ENCODE measurements at regions not wholly inside any gene's neighbourhood (a gene's known extent, or its start where the extent isn't known, plus 50 kb on each side); places are given as distances from the start of the nearest gene placed in this dataset.

GRCh38 chr12:24696800-24697199, 252.1 kb downstream of the BCAT1 start:
- TF ChIP-seq CTCF (IDR thresholded peaks at IDR 0.05; ENCODE audit: extremely low read depth, insufficient read depth, missing control alignments), result no peak
- in situ Hi-C loops (cut with MboI; ENCODE audit: low pct_unique_long_range_greater_than_20kb, low sequenced_read_pairs, unreplicated experiment), result no loop called here
- no peak for DNase-seq (ENCODE audit: low spot score)

- in situ Hi-C loops (cut with MboI; ENCODE audit: low pct_unique_long_range_greater_than_20kb, low sequenced_read_pairs, unreplicated experiment), result no loop called here
- TF ChIP-seq CTCF (IDR thresholded peaks at IDR 0.05; ENCODE audit: extremely low read depth, insufficient read depth, missing control alignments), result no peak
- no peak for DNase-seq (ENCODE audit: low spot score)
Observed at GRCh38 chr12:24695657-24696329, 253.1 kb downstream of the BCAT1 start.

- DNase-seq (ENCODE audit: low spot score), result no peak
- no peak for TF ChIP-seq CTCF (IDR thresholded peaks at IDR 0.05; ENCODE audit: extremely low read depth, insufficient read depth, missing control alignments)
- in situ Hi-C loops (cut with MboI; ENCODE audit: low pct_unique_long_range_greater_than_20kb, low sequenced_read_pairs, unreplicated experiment), result no loop called here
Observed at GRCh38 chr12:24695103-24695502, 253.8 kb downstream of the BCAT1 start.

GRCh38 chr12:24688601-24689000, 260.3 kb downstream of the BCAT1 start:
- DNase-seq (ENCODE audit: low spot score), result no peak
- in situ Hi-C loops (cut with MboI; ENCODE audit: low pct_unique_long_range_greater_than_20kb, low sequenced_read_pairs, unreplicated experiment), result no loop called here
- no peak for TF ChIP-seq CTCF (IDR thresholded peaks at IDR 0.05; ENCODE audit: extremely low read depth, insufficient read depth, missing control alignments)

GRCh38 chr12:24681570-24681969, 267.3 kb downstream of the BCAT1 start:
- in situ Hi-C loops (cut with MboI; ENCODE audit: low pct_unique_long_range_greater_than_20kb, low sequenced_read_pairs, unreplicated experiment), result no loop called here
- DNase-seq (ENCODE audit: low spot score), result no peak
- TF ChIP-seq CTCF (IDR thresholded peaks at IDR 0.05; ENCODE audit: extremely low read depth, insufficient read depth, missing control alignments), result no peak

GRCh38 chr12:24679126-24679525, 269.8 kb downstream of the BCAT1 start:
- TF ChIP-seq CTCF (IDR thresholded peaks at IDR 0.05; ENCODE audit: extremely low read depth, insufficient read depth, missing control alignments), result no peak
- DNase-seq (ENCODE audit: low spot score), result no peak

More at GRCh38 chr12:24679126-24679525, 269.8 kb downstream of the BCAT1 start:
- in situ Hi-C loops (cut with MboI; ENCODE audit: low pct_unique_long_range_greater_than_20kb, low sequenced_read_pairs, unreplicated experiment), result no loop called here

Measured in GM13977 (cell line).